Left renal cortex interstitium (tissue), 4 donors: ENCODE measurements at regions not wholly inside any gene's neighbourhood (a gene's known extent, or its start where the extent isn't known, plus 50 kb on each side); places are given as distances from the start of the nearest gene placed in this dataset.

Experiments used
- DNase-seq, 4 donors: peaks; one replicate each; pipeline ENCODE4 v3.0.0-alpha.2; 2013; ENCODE audit warnings: low read depth in 4 of 4, low spot score in 2 of 4, missing footprints in 1 of 4

DNA sequence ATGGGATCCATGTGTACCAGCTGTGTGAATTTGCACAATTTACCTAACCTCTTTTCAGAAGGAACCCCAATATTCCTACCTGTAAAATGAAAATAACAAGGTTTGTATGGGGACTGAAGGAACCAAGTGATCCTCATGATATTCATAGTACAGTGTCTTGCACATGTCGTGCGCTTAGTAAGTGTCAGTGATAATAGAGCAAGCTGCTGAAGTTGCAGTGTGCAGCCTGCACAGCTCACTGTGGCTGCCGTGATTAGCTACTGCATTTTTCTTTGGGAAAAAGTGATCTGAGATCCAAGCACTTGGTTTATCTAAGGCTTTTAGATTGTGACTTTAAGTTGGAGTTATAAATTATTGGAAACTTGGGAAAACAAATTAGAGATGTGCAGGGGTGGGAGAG is 135.9 kb upstream of the FRY start:
- no peak for DNase-seq

- no peak for DNase-seq
Observed at GRCh38 chr13:31896427-31896826, 135.1 kb upstream of the FRY start.

DNA sequence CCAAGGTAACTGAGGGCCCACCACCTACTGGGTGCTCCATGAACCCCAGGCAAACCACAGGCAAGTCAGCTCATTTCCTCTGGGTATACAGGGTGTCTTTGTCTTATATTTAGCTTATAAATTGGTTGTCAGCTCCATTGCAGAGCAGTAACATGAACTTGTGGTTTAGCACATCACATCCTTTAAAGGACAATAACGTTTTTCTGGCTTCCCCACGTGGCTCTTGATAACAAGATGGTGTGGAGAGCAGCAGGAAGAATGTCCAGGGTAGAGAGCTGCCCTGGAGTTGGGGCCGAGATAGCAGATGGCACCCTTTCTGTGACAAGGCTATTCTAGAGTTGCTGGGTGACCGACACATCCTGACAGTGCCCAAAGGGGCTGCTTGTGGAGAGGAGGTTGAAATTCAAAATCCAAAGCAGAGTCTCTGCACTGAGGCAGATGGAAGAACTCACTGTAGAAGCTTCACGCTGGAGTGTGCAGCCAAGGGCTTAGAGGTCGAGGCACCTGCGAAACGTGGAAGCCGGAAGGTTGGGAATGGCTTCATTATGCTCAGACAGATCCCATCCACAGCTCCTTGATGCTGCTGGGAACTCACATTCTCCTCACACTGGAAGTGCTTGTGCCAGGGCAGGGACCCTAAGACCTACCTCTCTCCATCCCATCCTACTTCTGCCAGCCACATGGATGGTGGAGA is 133.0 kb upstream of the FRY start:
- no peak for DNase-seq

GRCh38 chr13:31901985-31902384 is 129.6 kb upstream of the FRY start:
- no peak for DNase-seq

- DNase-seq = no peak
Observed at GRCh38 chr13:31903111-31903815, 128.3 kb upstream of the FRY start.

GRCh38 chr13:31904941-31905824 is 126.4 kb upstream of the FRY start:
- no peak for DNase-seq

- no peak for DNase-seq
Observed at GRCh38 chr13:31905961-31906360, 125.6 kb upstream of the FRY start.

- DNase-seq = no peak
Observed at GRCh38 chr13:31908696-31909411, 122.7 kb upstream of the FRY start.

DNA sequence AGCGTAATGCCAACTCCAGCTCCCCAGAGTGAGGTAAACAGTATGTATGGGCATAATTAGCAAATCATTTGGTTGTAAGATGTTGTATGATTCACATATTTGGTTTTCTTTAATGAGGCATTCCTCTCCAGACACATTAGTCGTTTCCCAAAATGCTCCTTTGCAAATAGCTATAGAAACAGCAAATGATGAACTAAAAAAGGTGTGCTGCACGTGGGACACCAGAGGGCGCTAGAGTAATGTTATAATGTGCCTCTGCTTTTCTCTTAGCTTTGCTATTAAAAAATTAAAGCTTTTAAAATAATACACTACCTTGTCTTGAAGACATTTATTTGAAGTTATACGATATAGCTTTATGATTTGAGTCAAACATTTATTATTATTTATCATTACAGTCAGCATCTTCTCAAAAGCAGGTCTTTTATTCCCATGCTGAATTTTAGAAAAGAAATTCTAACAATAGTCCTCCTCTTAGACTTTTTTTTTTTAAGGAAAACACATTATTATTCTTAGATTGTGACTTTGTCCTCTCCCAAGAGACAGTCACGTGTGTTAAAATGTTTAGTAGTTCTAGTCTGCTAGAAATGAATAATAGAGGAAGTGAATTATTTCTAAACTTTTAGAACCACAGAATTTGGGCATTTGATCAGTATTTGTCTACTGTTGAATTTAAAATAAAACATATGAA is 121.6 kb upstream of the FRY start:
- DNase-seq = peak; percentile 34 to 63 (median 42)

GRCh38 chr13:31910633-31911032 is 120.9 kb upstream of the FRY start:
- no peak for DNase-seq

GRCh38 chr13:31912647-31913401 is 118.8 kb upstream of the FRY start:
- DNase-seq = no peak

DNA sequence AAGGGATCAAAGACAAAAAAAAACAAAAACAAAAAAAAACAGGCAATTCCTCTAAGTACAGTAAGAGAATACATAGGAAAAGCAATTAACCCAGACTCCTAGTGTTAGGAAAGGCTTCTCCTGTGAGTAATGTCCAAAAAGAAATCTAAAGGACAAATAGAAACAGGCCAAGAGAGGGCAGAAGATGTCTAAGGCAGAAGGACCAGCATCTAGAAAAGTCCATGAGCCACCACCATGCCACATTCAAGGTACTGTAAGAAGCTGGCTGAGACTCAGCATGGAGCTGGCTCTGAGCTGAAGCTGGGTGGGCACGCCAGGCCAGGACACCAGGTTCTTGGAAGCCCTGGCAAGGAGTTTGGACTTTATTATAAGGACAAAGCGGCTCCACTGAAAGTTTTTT is 118.1 kb upstream of the FRY start:
- DNase-seq = no peak

DNA sequence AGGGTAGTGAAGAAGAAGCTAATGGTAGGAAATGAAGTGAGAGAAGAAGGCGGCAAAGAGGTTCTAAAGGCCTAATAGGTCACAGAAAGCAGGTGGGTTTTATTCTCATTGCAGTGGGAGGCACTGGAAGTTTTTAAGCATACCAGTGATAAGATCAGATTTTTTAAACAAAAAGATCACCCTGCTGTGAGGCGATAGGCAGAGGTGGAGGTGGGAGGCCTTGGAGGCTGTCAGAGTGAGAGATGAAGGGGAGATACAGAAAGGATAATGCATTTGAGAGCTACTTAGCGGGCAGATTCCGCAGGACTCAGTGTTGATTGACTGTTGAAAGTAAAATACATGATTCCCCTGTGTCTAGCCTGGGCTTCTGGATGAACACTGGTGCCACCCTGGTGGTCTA is 116.7 kb upstream of the FRY start:
- no peak for DNase-seq

- DNase-seq = no peak
Observed at GRCh38 chr13:31918707-31919106, 112.9 kb upstream of the FRY start.

GRCh38 chr13:31919241-31919640 is 112.3 kb upstream of the FRY start:
- DNase-seq = no peak

DNA sequence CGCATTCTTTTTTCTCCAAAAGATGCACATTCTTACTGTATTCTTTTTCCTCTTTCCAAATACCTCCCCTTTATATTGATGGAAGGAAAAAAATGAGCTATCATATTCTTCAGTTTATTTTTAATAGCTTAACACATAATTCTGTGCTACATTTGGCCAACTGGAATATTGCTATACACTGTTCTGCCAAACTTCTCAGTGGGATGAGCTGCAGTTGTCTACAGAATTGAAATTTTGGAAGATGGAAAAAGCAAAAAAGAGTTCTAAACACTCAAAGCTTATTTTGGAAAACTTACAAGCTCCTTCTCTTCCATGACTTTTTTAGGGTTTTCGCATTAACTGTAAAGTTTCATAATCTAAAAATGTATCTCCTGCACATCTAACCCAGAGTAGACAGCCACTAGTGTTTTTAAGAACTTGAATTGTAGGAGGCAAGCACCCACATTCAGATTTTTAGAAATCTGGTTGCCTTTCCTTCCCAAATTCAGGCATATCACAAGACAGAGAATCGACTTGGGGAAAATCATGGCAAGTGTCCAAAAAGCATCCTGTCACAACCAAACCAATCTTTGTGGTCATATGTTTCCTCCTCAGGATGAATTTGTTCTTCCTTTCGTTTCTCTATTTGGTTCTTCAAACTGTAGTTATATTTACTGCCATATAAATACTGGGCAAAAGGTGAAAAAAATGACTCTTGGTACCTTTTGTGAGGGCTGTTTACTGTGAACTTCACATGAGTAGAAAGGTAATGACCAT is 111.4 kb upstream of the FRY start:
- DNase-seq = no peak

DNA sequence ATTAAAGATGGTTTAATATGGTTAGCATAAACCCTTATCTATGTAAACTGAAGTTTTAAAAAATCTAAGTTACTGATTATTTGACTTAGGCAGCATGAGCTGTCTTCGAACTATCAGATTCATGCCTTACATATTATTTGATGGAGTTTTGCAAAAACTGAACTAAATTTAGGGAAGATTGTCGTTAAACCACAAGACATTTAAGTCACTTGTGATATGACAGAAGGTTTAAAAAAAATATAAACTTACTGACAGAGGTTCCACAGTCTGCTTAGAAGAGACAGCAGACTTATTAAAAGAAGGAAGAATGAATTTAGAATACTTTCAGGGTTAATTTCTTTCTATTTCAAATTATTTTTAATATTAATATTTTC is 110.9 kb upstream of the FRY start:
- DNase-seq = no peak

DNA sequence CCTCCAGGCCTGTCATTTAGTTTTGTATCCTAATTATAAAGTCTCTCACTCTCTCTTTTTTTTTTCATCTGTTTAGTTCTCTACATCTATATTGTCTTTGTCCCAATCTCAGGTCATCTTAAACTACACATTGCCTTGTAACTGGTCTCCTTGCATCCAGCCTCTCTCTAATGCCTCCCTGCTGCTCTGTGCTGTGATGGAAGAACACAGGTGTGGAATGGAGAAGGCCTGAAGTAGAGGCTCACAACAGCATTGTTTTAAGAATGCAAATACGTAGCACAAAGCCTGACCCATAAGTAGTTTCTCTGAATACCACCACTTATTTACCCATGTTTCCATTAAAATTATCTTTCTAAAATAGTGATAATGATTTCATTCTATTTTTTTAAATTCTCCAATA is 108.8 kb upstream of the FRY start:
- no peak for DNase-seq
